HEK293T (cell line): ENCODE measurements at regions not wholly inside any gene's neighbourhood (a gene's known extent, or its start where the extent isn't known, plus 50 kb on each side); places are given as distances from the start of the nearest gene placed in this dataset.

Experiments
- ARNT ChIP-seq: fragments of 450-650 bp; IDR thresholded peaks from 2 replicates; pipeline ENCODE4 v1.6.1; 2017; ENCODE audit warnings: mild to moderate bottlenecking
- BHLHE40 ChIP-seq: fragments of 450-650 bp; IDR thresholded peaks from 2 replicates; pipeline ENCODE4 v1.6.1; 2016; ENCODE audit warnings: mild to moderate bottlenecking, moderate library complexity, borderline replicate concordance
- CTBP1 ChIP-seq: fragments of 450-650 bp; IDR thresholded peaks from 2 replicates; pipeline ENCODE4 v1.6.1; 2016; ENCODE audit warnings: borderline replicate concordance
- ELF4 ChIP-seq: fragments of 450-650 bp; IDR thresholded peaks from 2 replicates; pipeline ENCODE4 v1.6.1; 2017; ENCODE audit warnings: antibody characterized with exemption
- FOXA1 ChIP-seq: fragments of 450-650 bp; IDR thresholded peaks from 2 replicates; pipeline ENCODE4 v1.6.1; 2016; ENCODE audit warnings: mild to moderate bottlenecking
- FOXM1 ChIP-seq: fragments of 450-650 bp; IDR thresholded peaks from 2 replicates; pipeline ENCODE4 v1.6.1; 2017; ENCODE audit warnings: mild to moderate bottlenecking, borderline replicate concordance
- LEF1 ChIP-seq: fragments of 450-650 bp; IDR thresholded peaks from 2 replicates; pipeline ENCODE4 v1.6.1; 2017; ENCODE audit warnings: mild to moderate bottlenecking, borderline replicate concordance
- NFRKB ChIP-seq: fragments of 450-650 bp; IDR thresholded peaks from 2 replicates; pipeline ENCODE4 v1.6.1; 2016; ENCODE audit warnings: mild to moderate bottlenecking, moderate library complexity
- PKNOX1 ChIP-seq: fragments of 450-650 bp; IDR thresholded peaks from 2 replicates; pipeline ENCODE4 v1.6.1; 2016
- SP1 ChIP-seq: fragments of 450-650 bp; IDR thresholded peaks from 2 replicates; pipeline ENCODE4 v1.6.1; 2017
- SUZ12 ChIP-seq: fragments of 450-650 bp; IDR thresholded peaks from 2 replicates; pipeline ENCODE4 v1.6.1; 2016; ENCODE audit warnings: mild to moderate bottlenecking
- TARDBP ChIP-seq: fragments of 450-650 bp; IDR thresholded peaks from 2 replicates; pipeline ENCODE4 v1.6.1; 2016
- ZNF384 ChIP-seq: fragments of 450-650 bp; IDR thresholded peaks from 2 replicates; pipeline ENCODE4 v1.6.1; 2016

- TF ChIP-seq ELF4 (no peak), BHLHE40 (no peak), ARNT (no peak), SUZ12 (no peak), TARDBP (no peak), FOXA1 (no peak), CTBP1 (no peak), ZNF384 (no peak), FOXM1 (no peak), SP1 (no peak), PKNOX1 (no peak), LEF1 (no peak), NFRKB (no peak)
These were observed 1159.1 kb downstream of the SI start for GRCh38 chr3:163919154-163919553.
